Endothelial cell of umbilical vein (primary cell): ENCODE measurements at regions not wholly inside any gene's neighbourhood (a gene's known extent, or its start where the extent isn't known, plus 50 kb on each side); places are given as distances from the start of the nearest gene placed in this dataset.

Source experiments
- BruUV-seq: library from RNA; stranded (reverse); fragments of 400-500 nt; replicated peaks from 2 replicates; lab custom pipeline; 2021; lab: Mats Ljungman, UMichigan
- CTCF ChIA-PET: fragments of 300-600, 350-600 bp; sonication (Branson Sonifier 250); formaldehyde crosslinking; loops from one replicate; lab custom pipeline; 2021; ENCODE audit warnings: antibody characterized with exemption, inconsistent platforms; lab: Charles Lee
- POLR2A ChIA-PET: fragments of 300-600, 350-600 bp; sonication (Branson Sonifier 250); formaldehyde crosslinking; loops from one replicate; lab custom pipeline; 2021; ENCODE audit warnings: antibody characterized with exemption, inconsistent platforms; lab: Charles Lee
- DNase-seq: peaks from one replicate; pipeline ENCODE4 v3.0.0-alpha.2; 2011; ENCODE audit warnings: low read depth, low spot score
- FAIRE-seq: peaks from 2 replicates; lab custom pipeline; 2011; peaks lifted over from hg19 to GRCh38; lab: Jason Lieb, UNC
- H2AFZ ChIP-seq: 2 replicates; pipeline ENCODE4 v1.6.0; 2012; ENCODE audit warnings: low read depth, low read length, control low read depth, inconsistent platforms
- H3K27ac ChIP-seq: 2 replicates; pipeline ENCODE4 v1.5.1; 2011; ENCODE audit warnings: low read depth, mild to moderate bottlenecking, control low read depth, low read length, moderate library complexity; ENCODE audit not compliant: insufficient read depth
- H3K27me3 ChIP-seq, 2 experiments: 2 replicates each; pipeline versions ENCODE4 v1.6.0 to v1.6.1; 2011; ENCODE audit warnings: low read length in 2 of 2, mixed read lengths in 1 of 2; ENCODE audit not compliant: control insufficient read depth in 2 of 2, insufficient read depth in 2 of 2
- H3K36me3 ChIP-seq, 2 experiments: 2 replicates in 1 of 2; 3 replicates in 1 of 2; pipeline ENCODE4 v1.5.1; 2011; ENCODE audit warnings: low read length in 2 of 2, mild to moderate bottlenecking in 1 of 2, moderate library complexity in 1 of 2; ENCODE audit not compliant: control insufficient read depth in 2 of 2, insufficient read depth in 2 of 2; ENCODE audit errors: extremely low read depth in 1 of 2
- H3K4me1 ChIP-seq: 3 replicates; pipeline ENCODE4 v1.5.1; 2011; ENCODE audit warnings: mild to moderate bottlenecking, low read length; ENCODE audit not compliant: control insufficient read depth, insufficient read depth; ENCODE audit errors: extremely low read depth
- H3K4me2 ChIP-seq: 2 replicates; pipeline ENCODE4 v1.6.1; 2011; ENCODE audit warnings: low read length, control low read depth, mixed read lengths; ENCODE audit not compliant: insufficient read depth
- H3K4me3 ChIP-seq, 3 experiments: fragments of 200-600 bp in 1 of 3; sonication (generic), shearing (Covaris generic) in 1 of 3; replicated peaks in 1 of 3; 2 replicates each; pipeline ENCODE4 v1.5.1; 2011 to 2016; ENCODE audit warnings: control low read depth in 3 of 3, low read length in 3 of 3, mild to moderate bottlenecking in 2 of 3, inconsistent platforms in 1 of 3, low read depth in 1 of 3, moderate library complexity in 1 of 3; ENCODE audit not compliant: insufficient read depth in 1 of 3
- H3K79me2 ChIP-seq: 2 replicates; pipeline ENCODE4 v1.6.0; 2012; ENCODE audit warnings: low read length, inconsistent platforms; ENCODE audit not compliant: control insufficient read depth, insufficient read depth
- H3K9ac ChIP-seq: replicated peaks from 2 replicates; pipeline ENCODE3; 2011; ENCODE audit warnings: low read length, control low read depth; ENCODE audit not compliant: insufficient read depth; ENCODE audit errors: extremely low read depth
- H3K9me1 ChIP-seq: replicated peaks from 3 replicates; pipeline ENCODE4 v1.6.0; 2011; ENCODE audit warnings: mild to moderate bottlenecking, low read length; ENCODE audit not compliant: control insufficient read depth, insufficient read depth; ENCODE audit errors: extremely low read depth
- H3K9me3 ChIP-seq: replicated peaks from 2 replicates; pipeline ENCODE4 v1.5.1; 2012; ENCODE audit warnings: low read length, inconsistent platforms; ENCODE audit not compliant: control insufficient read depth, insufficient read depth
- H4K20me1 ChIP-seq: replicated peaks from 2 replicates; pipeline ENCODE3; 2011; ENCODE audit warnings: mild to moderate bottlenecking, low read length; ENCODE audit not compliant: control insufficient read depth, insufficient read depth; ENCODE audit errors: extremely low read depth
- EZH2 ChIP-seq: IDR thresholded peaks from 2 replicates; pipeline ENCODE4 v1.6.1; 2012; ENCODE audit warnings: borderline replicate concordance, low read depth, mild to moderate bottlenecking, moderate library complexity, low read length, inconsistent platforms; ENCODE audit not compliant: severe bottlenecking
- FOS ChIP-seq: IDR thresholded peaks from 2 replicates; pipeline ENCODE4 v1.6.1; 2011; ENCODE audit warnings: mild to moderate bottlenecking, low read length, moderate library complexity, borderline replicate concordance; ENCODE audit not compliant: insufficient read depth
- GATA2 ChIP-seq: IDR thresholded peaks from 2 replicates; pipeline ENCODE4 v1.7.0; 2011; ENCODE audit warnings: low read depth, mild to moderate bottlenecking, moderate library complexity, mixed read lengths, low read length; ENCODE audit not compliant: insufficient read length, insufficient read depth
- JUN ChIP-seq: IDR thresholded peaks from 2 replicates; pipeline ENCODE4 v1.6.1; 2011; ENCODE audit warnings: borderline replicate concordance, low read depth; ENCODE audit not compliant: insufficient read length, insufficient read depth
- MYC ChIP-seq: IDR thresholded peaks from one replicate; pipeline ENCODE4 v1.6.1; 2011; ENCODE audit warnings: mild to moderate bottlenecking, low read depth, low read length
- POLR2A ChIP-seq: IDR thresholded peaks from 2 replicates; pipeline ENCODE4 v1.6.1; 2012; ENCODE audit warnings: low read depth, mild to moderate bottlenecking, control low read depth, low read length
- POLR2AphosphoS5 ChIP-seq: IDR thresholded peaks from 2 replicates; pipeline ENCODE4 v1.6.1; 2012; ENCODE audit warnings: low read depth, mild to moderate bottlenecking, control low read depth, low read length, moderate library complexity; ENCODE audit not compliant: insufficient read depth
- dilution Hi-C: fragments of 300-500 bp; cut with MboI; formaldehyde crosslinking; loops from one replicate; pipeline ENCODE4 v1.15.0; 2019; ENCODE audit warnings: low sequenced_read_pairs; ENCODE audit not compliant: extremely low pct_ligation_motif_present
- intact Hi-C: fragments of 100-400 bp; cut with micrococcal nuclease; formaldehyde crosslinking; loops from one replicate; pipeline ENCODE4 v1.10.0; 2022
- TF ChIP-seq, protein P1 (sequence below), 2 donors: IDR thresholded peaks; 1 replicate in 1 of 2; 2 replicates in 1 of 2; pipeline ENCODE4 v1.5.1; 2011; ENCODE audit warnings: low read length in 2 of 2, mild to moderate bottlenecking in 2 of 2, moderate library complexity in 2 of 2, control low read depth in 1 of 2, inconsistent platforms in 1 of 2, low read depth in 1 of 2; ENCODE audit not compliant: insufficient read depth in 1 of 2; ENCODE audit errors: extremely low read depth in 1 of 2
- TF ChIP-seq, protein P2 (sequence below): IDR thresholded peaks from 2 replicates; pipeline ENCODE4 v1.6.1; 2011; ENCODE audit not compliant: insufficient read depth, insufficient read length

DNA sequence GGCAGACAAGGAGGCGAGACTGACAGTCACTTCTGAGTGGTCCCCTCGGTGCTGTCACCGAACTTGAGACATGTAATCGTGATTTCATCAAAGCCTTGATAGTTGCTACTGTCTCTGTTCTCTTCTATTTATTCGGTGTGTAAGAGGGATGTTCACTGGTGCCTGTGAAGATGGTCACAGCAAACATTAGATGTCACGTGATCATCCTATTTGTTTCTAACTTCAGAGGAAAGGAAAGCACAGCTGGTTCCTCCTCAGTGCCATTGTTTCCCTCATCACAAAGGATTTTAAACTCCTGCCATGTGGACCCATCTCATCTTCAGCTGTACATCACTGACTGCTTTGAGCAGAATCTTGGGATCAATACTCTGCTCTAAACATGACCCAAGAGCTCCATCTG, 73.1 kb upstream of the CLMP start:
- Histone ChIP-seq H3K79me2 (no peaks in the 10 kb centered on the region), H3K4me3 (no peak overlapping the region), H3K9me1 (no peaks in the 10 kb centered on the region), H3K27ac (no peak overlapping the region), H4K20me1 (no peaks in the 10 kb centered on the region), H3K9ac (no peak overlapping the region), H3K27me3 (peaks cover 2 to 4% of the 10 kb centered on the region in 2 experiments), H3K4me1 (no peaks in the 10 kb centered on the region), H3K36me3 (no peaks in the 10 kb centered on the region), H3K4me2 (no peak overlapping the region), H2AFZ (no peak overlapping the region), H3K9me3 (no peaks in the 10 kb centered on the region)
- TF ChIP-seq, protein P1, sequence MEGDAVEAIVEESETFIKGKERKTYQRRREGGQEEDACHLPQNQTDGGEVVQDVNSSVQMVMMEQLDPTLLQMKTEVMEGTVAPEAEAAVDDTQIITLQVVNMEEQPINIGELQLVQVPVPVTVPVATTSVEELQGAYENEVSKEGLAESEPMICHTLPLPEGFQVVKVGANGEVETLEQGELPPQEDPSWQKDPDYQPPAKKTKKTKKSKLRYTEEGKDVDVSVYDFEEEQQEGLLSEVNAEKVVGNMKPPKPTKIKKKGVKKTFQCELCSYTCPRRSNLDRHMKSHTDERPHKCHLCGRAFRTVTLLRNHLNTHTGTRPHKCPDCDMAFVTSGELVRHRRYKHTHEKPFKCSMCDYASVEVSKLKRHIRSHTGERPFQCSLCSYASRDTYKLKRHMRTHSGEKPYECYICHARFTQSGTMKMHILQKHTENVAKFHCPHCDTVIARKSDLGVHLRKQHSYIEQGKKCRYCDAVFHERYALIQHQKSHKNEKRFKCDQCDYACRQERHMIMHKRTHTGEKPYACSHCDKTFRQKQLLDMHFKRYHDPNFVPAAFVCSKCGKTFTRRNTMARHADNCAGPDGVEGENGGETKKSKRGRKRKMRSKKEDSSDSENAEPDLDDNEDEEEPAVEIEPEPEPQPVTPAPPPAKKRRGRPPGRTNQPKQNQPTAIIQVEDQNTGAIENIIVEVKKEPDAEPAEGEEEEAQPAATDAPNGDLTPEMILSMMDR (IDR thresholded peaks at IDR 0.05; ENCODE audit: extremely low read depth in 1 of 2, insufficient read depth in 1 of 2, low read depth in 1 of 2, low read length in 2 of 2), result no peak
- no peak for TF ChIP-seq POLR2AphosphoS5
- no peak for TF ChIP-seq EZH2
- TF ChIP-seq MYC, result no peak
- ChIA-PET CTCF (interaction anchor here (1.2 to 1.9 kb wide), 3 partner anchors 21 to 165 kb away, joined by 4 to 5 read pairs (median 4); no protein-coding TSS in a partner anchor), POLR2A (no interaction called here)
- DNase-seq (no peak), FAIRE-seq (no peak)
- dilution Hi-C loops (loop anchor here (25.0 kb wide), 1 partner anchor 156 kb away; no protein-coding TSS in a partner anchor), intact Hi-C loops (no loop called here)
- no TSS peak for BruUV-seq

DNA sequence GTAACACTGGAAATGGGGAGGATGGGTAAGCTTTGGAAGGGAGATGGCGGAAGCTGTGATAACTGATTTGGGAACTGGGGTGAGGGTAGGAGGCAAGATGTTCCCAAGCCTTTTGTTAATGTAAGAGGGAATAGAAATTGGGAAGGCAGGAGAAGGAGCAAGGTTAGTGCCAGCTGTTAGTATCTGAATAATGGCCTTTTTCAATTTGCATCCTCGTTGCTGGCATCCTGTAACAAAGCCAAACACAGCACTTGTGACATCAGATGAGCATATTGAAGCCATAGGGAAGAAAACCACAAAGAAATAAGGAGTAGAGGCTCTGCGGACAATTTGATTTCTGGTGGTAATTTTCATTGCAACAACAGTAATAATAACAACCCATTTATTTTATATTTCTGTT, 70.9 kb upstream of the CLMP start:
- H3K4me3 ChIP-seq, result no peak overlapping the region
- H3K36me3 ChIP-seq, result no peaks in the 10 kb centered on the region
- no peaks in the 10 kb centered on the region for H3K79me2 ChIP-seq
- ChIA-PET POLR2A (no interaction called here), CTCF (no interaction called here)
- intact Hi-C loops (no loop called here), dilution Hi-C loops (loop anchor here (25.0 kb wide), 1 partner anchor 154 kb away; no protein-coding TSS in a partner anchor)
- BruUV-seq, result no TSS peak
- peaks cover 2 to 4% of the 10 kb centered on the region in 2 experiments for H3K27me3 ChIP-seq
- H3K9me3 ChIP-seq, result no peaks in the 10 kb centered on the region
- H3K4me2 ChIP-seq, result no peak overlapping the region
- H2AFZ ChIP-seq, result no peak overlapping the region
- no peaks in the 10 kb centered on the region for H3K4me1 ChIP-seq
- TF ChIP-seq, protein P1 (IDR thresholded peaks at IDR 0.05; ENCODE audit: extremely low read depth in 1 of 2, insufficient read depth in 1 of 2, low read depth in 1 of 2, low read length in 2 of 2), result no peak
- TF ChIP-seq POLR2A, result no peak
- no peak for TF ChIP-seq GATA2
- TF ChIP-seq, protein P2, sequence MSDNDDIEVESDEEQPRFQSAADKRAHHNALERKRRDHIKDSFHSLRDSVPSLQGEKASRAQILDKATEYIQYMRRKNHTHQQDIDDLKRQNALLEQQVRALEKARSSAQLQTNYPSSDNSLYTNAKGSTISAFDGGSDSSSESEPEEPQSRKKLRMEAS, result no peak
- TF ChIP-seq JUN, result no peak
- TF ChIP-seq EZH2, result no peak
- TF ChIP-seq POLR2AphosphoS5, result no peak
- no peak for TF ChIP-seq FOS
- no peak for TF ChIP-seq MYC
- no peak overlapping the region for H3K27ac ChIP-seq
- no peaks in the 10 kb centered on the region for H3K9me1 ChIP-seq
- no peak for FAIRE-seq
- no peak overlapping the region for H3K9ac ChIP-seq
- no peak for DNase-seq
- no peaks in the 10 kb centered on the region for H4K20me1 ChIP-seq
